HepG2 (cell line): ENCODE measurements at regions not wholly inside any gene's neighbourhood (a gene's known extent, or its start where the extent isn't known, plus 50 kb on each side); places are given as distances from the start of the nearest gene placed in this dataset.
A peak's percentile ranks its signal among the peaks of the same experiment; 100 is the strongest.

Experiments used
- CBFB ChIP-seq: sonication (generic); formaldehyde crosslinking; IDR thresholded peaks from 2 replicates; pipeline ENCODE4 v1.4.0; 2020; ENCODE audit warnings: missing genetic modification reagents
- CENPT ChIP-seq: sonication (generic); formaldehyde crosslinking; IDR thresholded peaks from 2 replicates; pipeline ENCODE4 v1.8.0; 2022; ENCODE audit warnings: low read depth, mild to moderate bottlenecking, moderate library complexity, missing genetic modification reagents
- EP300 ChIP-seq, 3 experiments: sonication (generic) in 1 of 3; formaldehyde crosslinking in 1 of 3; IDR thresholded peaks; 2 replicates each; pipeline versions ENCODE4 v1.5.1 to v1.6.1; 2011 to 2020; ENCODE audit warnings: low read depth in 2 of 3, low read length in 2 of 3, borderline replicate concordance in 1 of 3, improper control_type of control experiment in 1 of 3, mild to moderate bottlenecking in 1 of 3, missing genetic modification reagents in 1 of 3, moderate library complexity in 1 of 3
- GMEB1 ChIP-seq: sonication (generic); formaldehyde crosslinking; IDR thresholded peaks from 2 replicates; pipeline ENCODE4 v1.5.1; 2020; ENCODE audit warnings: missing genetic modification reagents, mild to moderate bottlenecking, borderline replicate concordance
- PAF1 ChIP-seq: IDR thresholded peaks from 2 replicates; pipeline ENCODE4 v1.6.1; 2016; ENCODE audit warnings: missing genetic modification reagents, missing compliant biosample characterization
- POGZ ChIP-seq: sonication (generic); formaldehyde crosslinking; IDR thresholded peaks from 2 replicates; pipeline ENCODE4 v1.4.0; 2020; ENCODE audit warnings: mild to moderate bottlenecking, missing genetic modification reagents
- SNAPC2 ChIP-seq: sonication (generic); formaldehyde crosslinking; IDR thresholded peaks from 2 replicates; pipeline ENCODE4 v1.8.1; 2022; ENCODE audit warnings: mild to moderate bottlenecking, missing genetic modification reagents
- TBP ChIP-seq: sonication (generic); formaldehyde crosslinking; IDR thresholded peaks from 2 replicates; pipeline ENCODE4 v1.5.0; 2020; ENCODE audit warnings: missing genetic modification reagents
- TFE3 ChIP-seq: IDR thresholded peaks from 2 replicates; pipeline ENCODE4 v1.6.1; 2016
- YEATS2 ChIP-seq: sonication (generic); formaldehyde crosslinking; IDR thresholded peaks from 2 replicates; pipeline ENCODE4 v1.4.0; 2020; ENCODE audit warnings: missing genetic modification reagents, borderline replicate concordance
- YY1 ChIP-seq: IDR thresholded peaks from 2 replicates; pipeline ENCODE4 v1.6.1; 2011; ENCODE audit warnings: low read length, low read depth, moderate library complexity, mild to moderate bottlenecking; ENCODE audit not compliant: insufficient read depth, insufficient replicate concordance
- ZBTB20 ChIP-seq: sonication (generic); formaldehyde crosslinking; IDR thresholded peaks from 2 replicates; pipeline ENCODE4 v1.8.1; 2023; ENCODE audit warnings: missing genetic modification reagents, low read depth, mild to moderate bottlenecking, borderline replicate concordance
- ZFP36L1 ChIP-seq: sonication (generic); formaldehyde crosslinking; IDR thresholded peaks from 2 replicates; pipeline ENCODE4 v1.8.0; 2022; ENCODE audit warnings: mild to moderate bottlenecking, missing genetic modification reagents, moderate library complexity
- ZNF333 ChIP-seq: sonication (generic); formaldehyde crosslinking; IDR thresholded peaks from 2 replicates; pipeline ENCODE4 v1.4.0; 2020; ENCODE audit warnings: mild to moderate bottlenecking, missing genetic modification reagents, borderline replicate concordance
- ZNF704 ChIP-seq: sonication (generic); formaldehyde crosslinking; IDR thresholded peaks from 2 replicates; pipeline ENCODE4 v1.8.1; 2023; ENCODE audit warnings: mild to moderate bottlenecking, inconsistent platforms, moderate library complexity, missing genetic modification reagents, borderline replicate concordance
- ZNF766 ChIP-seq: sonication (generic); formaldehyde crosslinking; IDR thresholded peaks from 2 replicates; pipeline ENCODE4 v1.5.0; 2020; ENCODE audit warnings: missing genetic modification reagents, borderline replicate concordance
- TF ChIP-seq, protein P1 (sequence below): sonication (generic); formaldehyde crosslinking; IDR thresholded peaks from 2 replicates; pipeline ENCODE4 v1.4.0; 2020; ENCODE audit warnings: missing genetic modification reagents
- TF ChIP-seq, protein P2 (sequence below): IDR thresholded peaks from 2 replicates; pipeline ENCODE4 v1.6.1; 2018; ENCODE audit warnings: missing genetic modification reagents
- TF ChIP-seq, protein P3 (sequence below): sonication (generic); formaldehyde crosslinking; IDR thresholded peaks from 2 replicates; pipeline ENCODE4 v1.4.0; 2020; ENCODE audit warnings: missing genetic modification reagents

GRCh38 chr14:31945074-31945613, 132.0 kb upstream of the ARHGAP5 start (continued):
- TF ChIP-seq, protein P1, sequence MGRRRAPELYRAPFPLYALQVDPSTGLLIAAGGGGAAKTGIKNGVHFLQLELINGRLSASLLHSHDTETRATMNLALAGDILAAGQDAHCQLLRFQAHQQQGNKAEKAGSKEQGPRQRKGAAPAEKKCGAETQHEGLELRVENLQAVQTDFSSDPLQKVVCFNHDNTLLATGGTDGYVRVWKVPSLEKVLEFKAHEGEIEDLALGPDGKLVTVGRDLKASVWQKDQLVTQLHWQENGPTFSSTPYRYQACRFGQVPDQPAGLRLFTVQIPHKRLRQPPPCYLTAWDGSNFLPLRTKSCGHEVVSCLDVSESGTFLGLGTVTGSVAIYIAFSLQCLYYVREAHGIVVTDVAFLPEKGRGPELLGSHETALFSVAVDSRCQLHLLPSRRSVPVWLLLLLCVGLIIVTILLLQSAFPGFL (CRISPR knock-in tag) = peak; percentile 8; the same call in 1 of the 2 replicates
- TF ChIP-seq, protein P2, sequence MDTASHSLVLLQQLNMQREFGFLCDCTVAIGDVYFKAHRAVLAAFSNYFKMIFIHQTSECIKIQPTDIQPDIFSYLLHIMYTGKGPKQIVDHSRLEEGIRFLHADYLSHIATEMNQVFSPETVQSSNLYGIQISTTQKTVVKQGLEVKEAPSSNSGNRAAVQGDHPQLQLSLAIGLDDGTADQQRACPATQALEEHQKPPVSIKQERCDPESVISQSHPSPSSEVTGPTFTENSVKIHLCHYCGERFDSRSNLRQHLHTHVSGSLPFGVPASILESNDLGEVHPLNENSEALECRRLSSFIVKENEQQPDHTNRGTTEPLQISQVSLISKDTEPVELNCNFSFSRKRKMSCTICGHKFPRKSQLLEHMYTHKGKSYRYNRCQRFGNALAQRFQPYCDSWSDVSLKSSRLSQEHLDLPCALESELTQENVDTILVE = 0 out of 2 replicates have a peak, but pooled peaks have one; percentile 15
- TF ChIP-seq GMEB1 (CRISPR knock-in tag) (no peak), CENPT (no peak), ZNF704 (CRISPR knock-in tag) (no peak), ZBTB20 (CRISPR knock-in tag) (no peak), TFE3 (CRISPR knock-in tag) (no peak), ZNF333 (CRISPR knock-in tag) (no peak), YEATS2 (CRISPR knock-in tag) (no peak), TBP (no peak), CBFB (CRISPR knock-in tag) (0 out of 2 replicates have a peak, but pooled peaks have one; percentile 27), ZNF766 (0 out of 2 replicates have a peak, but pooled peaks have one; percentile 11), YY1 (peak; percentile 73), SNAPC2 (CRISPR knock-in tag) (0 out of 2 replicates have a peak, but pooled peaks have one; percentile 24), EP300 (IDR thresholded peaks at IDR 0.05; ENCODE audit: low read depth in 2 of 2, low read length in 2 of 2) (no peak; a peak in 1 of 4 replicates), EP300 (CRISPR knock-in tag; IDR thresholded peaks at IDR 0.05; ENCODE audit: borderline replicate concordance) (no peak; the same call in 1 of the 2 replicates), ZFP36L1 (CRISPR knock-in tag) (no peak), POGZ (no peak), PAF1 (CRISPR knock-in tag) (no peak)
- TF ChIP-seq, protein P3, sequence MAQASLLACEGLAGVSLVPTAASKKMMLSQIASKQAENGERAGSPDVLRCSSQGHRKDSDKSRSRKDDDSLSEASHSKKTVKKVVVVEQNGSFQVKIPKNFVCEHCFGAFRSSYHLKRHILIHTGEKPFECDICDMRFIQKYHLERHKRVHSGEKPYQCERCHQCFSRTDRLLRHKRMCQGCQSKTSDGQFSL = 0 out of 2 replicates have a peak, but pooled peaks have one; percentile 3
